ENCODE measurements at regions not wholly inside any gene's neighbourhood (a gene's known extent, or its start where the extent isn't known, plus 50 kb on each side); places are given as distances from the start of the nearest gene placed in this dataset.

DNA sequence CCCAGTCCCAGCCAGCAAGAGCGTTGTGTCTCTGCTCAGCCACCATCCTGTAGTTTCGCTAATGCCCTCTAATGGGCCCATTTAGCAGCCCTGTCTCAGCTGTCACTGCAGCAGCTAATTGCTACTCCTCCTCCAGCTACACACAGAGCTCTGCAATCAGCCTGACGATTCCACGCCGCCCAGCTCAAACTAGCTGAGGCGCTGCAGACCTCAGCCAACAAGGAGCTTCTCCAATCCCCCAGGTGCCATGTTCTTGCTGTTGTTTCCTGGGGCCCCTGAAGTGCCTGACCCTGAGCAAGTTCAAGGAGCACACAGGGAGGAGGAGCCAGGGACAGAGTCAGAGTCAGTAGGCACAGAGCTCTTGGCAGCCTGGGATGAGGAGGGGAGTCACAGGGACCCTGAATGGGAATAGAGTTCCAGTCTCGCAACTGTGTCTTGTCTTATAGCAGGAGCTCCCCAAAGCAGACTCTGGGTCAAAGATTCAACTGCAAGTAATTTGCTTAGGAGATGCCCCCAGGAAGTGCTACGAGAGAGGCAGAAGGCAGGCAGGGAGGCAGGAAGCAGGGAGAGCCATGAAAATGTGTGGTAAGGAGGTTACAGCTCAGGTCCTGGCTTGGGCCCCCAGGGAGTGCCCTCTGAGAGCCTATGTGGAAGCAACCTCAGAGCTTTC lies 135.8 kb upstream of the UNC5B start:
- TF ChIP-seq EZH2 (IDR thresholded peaks at IDR 0.05; ENCODE audit: borderline replicate concordance, low read length) (no peak), CTCF (IDR thresholded peaks at IDR 0.05; ENCODE audit: low read length) (no peak)
